ENCODE measurements at regions not wholly inside any gene's neighbourhood (a gene's known extent, or its start where the extent isn't known, plus 50 kb on each side); places are given as distances from the start of the nearest gene placed in this dataset.
"Not testable (repeated sequence)": the region's sequence is repeated elsewhere in the genome, so short reads cannot be mapped to it uniquely, and the experiment has no call there.

DNA sequence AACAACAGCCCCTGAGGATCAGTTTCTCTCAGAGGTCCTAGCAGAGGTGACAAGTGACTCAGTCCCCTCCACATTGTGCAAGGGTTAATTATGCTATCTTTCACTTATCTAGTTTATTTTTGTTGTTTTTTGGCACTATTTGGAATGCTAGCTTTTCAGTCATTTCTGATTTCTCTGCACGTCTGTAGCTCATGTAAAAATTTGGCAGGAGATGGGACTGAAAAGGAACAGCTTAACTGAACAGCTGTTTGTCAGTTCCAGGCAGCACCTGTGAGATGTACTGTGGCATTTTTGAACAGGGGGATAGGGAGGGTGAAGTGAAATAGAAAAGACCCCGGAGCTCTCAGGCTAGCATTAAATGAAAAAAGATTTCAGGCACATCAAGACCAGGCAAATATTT lies 313.5 kb downstream of the SUCLA2 start:
- DNase-seq = no peak

DNA sequence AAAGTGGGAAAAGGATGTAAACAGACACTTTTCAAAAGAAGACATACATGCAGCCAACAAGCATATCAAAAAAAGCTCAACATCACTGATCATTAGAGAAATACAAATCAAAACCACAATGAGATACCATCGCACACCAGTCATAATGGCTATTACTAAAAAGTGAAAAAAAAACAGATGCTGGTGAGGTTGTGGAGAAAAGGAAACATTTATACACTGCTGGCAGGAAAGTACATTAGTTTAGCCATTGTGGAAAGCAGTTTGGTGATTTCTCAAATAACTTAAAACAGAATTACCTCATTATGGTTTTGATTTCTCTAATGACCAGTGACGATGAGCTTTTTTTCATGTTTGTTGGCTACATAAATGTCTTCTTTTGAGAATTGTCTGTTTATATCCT lies 315.9 kb downstream of the SUCLA2 start:
- DNase-seq = not testable (repeated sequence)

DNA sequence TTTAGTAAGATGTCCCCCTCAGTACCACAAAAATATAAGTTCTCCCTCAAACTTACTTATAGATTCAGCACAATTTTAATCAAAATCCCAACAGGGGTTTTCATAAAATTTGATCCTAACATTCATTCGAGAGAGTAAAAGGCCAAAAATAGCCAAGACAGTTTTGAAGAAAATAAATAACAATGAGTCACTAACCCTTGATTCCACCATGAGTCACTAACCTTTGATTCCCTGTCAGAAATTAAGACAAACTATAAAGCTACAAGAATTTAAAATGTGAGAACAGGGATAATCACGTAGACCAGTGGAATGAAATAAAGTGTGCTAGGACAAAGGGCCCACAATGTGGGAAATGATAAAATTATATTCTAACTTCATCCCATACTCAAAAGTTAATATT lies 320.3 kb downstream of the SUCLA2 start:
- no peak for DNase-seq

DNA sequence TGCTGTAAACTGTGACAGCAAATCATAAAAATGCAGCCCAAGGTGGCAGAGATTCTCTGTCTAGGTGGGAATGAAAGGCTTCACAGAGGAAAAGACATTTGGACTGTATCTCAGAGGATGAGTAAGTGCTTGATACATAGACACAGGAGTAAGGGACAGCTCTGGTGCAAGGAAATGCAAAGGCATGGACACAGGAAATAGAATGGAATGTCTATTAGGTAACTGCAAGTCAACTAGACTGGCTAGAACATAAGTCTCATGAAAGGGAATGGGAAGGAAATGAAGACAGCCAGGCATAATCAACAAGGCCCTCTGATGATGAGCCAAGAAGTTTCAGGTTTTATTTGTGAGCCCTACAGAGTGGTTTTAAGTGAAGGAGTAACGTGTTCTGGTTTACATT lies 321.7 kb downstream of the SUCLA2 start:
- DNase-seq = no peak

DNA sequence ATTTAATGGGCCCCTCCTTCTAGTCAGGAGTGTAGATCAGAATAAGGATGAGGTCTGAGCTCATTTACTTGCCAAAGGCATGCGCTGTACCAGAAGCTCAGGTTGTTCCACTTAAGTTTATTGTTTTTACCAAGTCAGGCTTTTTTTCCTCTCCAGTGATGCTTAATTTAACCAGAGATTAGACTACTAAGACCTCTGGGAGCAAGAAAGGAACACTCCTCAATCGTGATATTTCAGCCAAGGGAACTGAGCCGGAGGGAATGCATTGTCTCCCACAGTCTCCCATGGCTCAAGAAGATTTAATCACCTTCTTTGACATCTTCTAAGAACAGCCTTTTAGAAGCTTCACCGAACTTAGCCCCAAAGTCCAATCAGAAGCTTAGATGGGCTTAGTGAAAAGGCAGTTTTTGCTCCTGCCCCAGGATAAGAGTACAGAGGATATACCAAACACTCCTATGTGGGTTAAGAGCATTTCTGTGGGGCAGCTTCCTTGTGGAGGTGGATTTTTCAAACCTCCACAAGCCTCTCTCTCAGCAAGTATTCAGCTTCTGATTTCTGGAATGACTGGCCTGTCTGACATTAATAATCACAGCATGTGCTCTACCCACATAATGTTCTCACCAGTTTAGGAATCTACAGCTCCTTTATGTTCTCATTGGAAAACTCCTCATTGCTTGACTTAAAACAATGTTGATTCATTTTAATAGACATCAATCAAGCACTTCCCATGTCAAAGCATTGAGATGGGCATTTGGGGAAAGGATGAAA lies 322.7 kb downstream of the SUCLA2 start:
- no peak for DNase-seq

DNA sequence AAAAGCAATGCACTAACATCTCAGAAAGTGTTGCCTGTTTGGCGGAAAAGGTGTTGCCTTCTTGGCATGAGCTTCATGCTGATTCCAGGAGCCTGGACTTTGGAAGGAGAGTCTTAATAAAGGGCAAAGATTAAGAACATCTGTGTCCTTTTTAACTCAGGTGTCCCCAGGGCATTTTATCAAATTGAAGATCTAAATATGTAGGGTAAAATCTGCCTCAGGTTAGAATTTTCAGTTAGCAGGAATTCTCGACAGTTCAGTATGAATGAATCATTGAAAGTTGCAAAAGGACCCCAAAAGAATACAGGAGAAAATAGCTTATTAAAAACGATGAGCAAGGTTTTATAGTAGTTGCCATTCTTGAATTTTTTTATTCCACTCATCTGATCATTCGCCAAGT lies 325.2 kb downstream of the SUCLA2 start:
- DNase-seq = no peak

DNA sequence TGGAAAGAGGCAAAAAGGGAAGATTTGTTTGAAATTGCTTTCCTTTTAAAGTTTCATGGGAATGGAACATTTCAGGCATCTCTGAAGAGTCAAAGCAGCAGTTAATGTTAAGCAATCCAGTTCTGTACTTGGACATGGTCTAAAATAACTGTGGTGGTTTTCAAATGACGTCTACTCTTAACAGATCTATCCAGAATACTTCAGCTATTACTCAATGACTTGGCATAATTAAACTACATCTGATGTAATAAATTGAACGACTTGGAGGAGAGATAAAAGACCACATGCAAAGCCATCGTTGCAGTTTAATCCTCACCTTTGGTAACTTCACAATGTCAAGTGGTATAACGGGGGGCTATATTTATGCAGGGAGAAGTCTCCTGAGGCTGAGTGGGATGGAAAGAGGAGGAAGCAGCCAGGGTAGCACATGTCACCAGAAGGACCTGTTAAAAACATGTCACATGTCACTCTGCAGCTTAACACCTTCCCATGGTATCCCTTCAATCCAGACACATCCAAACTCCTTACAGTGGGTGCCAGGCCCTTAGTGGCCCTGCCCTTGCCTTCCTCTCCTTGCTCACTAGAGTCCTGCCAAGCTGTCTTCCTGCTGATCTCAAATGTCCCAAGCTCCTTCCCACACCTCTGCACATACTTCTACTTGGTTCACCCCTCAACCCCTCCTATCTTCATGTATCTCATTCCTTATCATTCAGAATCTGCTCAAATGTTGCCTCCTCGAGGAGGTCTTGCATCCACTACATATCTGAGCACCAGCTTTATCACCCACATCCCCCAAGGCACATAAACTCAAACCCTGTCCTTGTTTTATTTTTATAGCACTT lies 327.8 kb downstream of the SUCLA2 start:
- no peak for DNase-seq

DNA sequence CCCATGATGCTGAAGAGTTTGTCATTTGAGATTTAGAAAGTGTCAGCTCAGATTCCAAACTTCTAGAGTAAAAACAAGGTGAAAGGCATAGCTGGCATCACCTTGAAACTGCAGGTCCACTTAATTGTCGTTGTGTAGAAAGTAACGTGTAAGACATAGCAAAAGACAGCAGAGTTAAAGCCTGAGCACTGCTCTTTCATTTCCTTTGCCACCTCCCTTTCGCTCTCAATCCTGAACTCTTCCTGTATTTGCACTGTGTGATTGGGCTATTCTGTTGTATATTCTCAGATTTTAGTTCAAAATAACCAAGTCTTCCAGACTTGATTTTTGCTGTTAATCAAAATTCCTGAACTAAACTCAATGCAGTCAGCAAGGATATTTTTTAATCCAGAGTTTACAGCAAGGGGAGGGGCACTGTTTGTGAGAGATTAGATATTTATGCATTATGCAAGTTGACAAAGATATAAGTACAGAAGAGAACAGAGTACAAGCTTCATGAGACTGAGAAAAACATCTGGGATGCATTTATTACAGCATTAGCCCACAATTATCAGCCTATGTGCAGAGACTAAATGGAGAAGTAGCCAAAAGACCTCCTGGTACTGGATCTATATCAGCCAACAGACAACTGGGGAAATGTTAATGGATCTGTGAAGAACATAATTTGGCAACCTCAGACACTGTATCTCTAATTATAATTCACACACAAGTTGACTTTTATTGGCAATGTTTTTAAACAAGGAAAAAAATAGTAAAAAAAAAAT lies 328.6 kb downstream of the SUCLA2 start:
- no peak for DNase-seq

DNA sequence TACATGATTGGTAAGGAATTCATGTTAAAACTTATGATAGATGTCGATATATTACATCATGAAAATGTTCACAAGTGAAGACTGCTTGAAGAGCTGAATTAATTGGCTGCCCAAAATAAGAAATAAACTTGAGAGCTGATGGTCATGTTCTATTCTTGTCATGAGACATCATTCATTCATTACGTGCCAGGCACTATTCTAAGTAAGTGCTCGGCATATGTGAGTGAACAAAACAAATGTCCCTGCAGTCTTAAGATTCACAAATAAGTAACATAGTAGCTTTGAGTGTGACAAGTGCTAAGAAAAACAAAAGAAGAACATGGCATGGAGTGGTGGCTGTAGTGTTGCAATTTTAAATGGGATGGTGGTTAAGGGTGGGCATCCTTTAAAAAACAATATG lies 329.3 kb downstream of the SUCLA2 start:
- no peak for DNase-seq

DNA sequence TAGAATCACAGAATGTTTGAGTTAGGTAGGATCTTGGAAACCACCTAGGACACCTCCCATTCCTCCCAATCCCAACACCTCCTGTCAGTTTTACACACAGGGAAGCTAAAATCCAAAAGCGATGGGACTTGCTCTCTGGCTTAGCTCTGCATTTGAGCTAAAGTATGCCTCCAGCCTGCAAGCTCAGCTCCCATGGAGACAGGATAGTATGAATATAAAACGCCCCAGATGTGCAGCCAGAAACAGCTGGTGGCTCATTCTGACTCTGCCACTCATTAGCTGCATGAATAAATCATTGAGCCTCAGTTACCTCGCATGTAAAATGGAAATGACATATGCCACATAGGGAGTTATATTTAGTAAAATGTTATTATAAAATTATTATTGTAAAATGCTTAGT lies 336.0 kb downstream of the SUCLA2 start:
- no peak for DNase-seq

DNA sequence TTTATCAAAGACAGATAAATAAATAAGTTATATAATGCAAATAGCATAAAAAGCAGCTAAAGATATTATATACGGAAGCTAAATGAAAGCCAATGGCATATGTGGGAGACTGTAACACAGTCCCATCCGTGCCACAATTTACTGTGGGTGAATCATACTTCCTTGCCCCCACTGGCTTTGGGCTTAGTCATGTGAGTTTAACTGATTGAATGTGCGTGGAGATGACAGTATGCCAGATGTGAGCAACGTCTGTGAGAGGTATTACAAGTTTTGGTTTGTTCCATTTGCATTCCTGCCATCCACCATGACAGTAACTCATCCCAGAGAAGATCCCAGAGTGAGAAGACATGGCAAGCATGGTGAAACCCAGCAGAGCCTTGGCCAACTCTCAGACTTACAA lies 340.0 kb downstream of the SUCLA2 start:
- DNase-seq = no peak

DNA sequence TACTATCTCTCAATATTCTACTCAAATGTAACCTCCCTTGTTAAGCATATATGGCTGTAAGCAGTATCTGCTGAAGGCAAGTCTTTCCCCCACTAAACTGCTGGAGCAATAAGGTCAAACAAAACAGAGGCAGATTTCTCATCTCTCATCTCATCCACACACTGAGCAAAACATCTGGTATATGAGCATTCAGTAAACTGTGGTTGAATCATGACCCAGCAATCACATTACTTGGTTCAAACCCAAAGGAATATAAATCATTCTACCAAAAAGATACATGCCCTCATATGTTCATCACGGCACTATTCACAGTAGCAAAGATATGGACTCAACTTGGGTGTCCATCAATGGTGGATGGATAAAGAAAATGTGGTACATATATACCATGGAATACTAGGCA lies 344.4 kb downstream of the SUCLA2 start:
- no peak for DNase-seq

DNA sequence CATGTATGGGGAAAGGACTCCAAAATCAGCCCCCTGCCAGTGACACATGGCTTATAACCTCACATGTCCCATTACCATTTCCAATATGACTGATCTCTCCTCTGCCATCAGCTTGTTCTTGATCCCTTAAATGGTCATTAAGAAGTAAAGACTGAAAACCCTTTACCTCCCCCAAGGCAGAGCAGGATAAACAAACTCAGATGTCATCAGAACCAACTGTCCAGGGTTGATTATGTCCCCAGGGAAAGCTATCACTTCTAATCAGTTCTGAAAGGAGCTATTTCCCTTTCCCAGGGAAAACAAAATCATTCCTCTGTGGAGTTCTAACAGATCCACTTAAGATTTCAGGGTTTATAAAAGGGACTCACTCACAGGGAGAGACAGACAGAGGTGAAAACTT lies 350.9 kb downstream of the SUCLA2 start:
- no peak for DNase-seq

DNA sequence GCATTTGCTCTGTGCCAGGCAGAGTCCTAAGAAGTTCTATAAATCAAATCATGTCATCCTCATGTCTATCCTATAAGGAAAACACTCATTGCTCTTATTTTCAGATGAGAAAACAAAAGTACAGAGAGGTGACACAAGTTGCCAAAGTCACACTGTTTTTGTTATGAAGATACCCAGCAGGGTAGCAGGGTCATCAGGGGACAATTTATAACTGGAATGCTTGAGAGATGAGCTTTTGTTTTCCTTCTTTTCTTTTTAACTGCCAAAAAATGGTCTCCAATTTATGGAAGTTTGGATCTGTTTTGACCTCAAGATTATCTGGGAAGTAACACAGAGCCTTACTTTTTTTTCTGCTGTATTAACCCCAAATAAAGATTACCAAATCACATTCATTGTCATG lies 354.1 kb downstream of the SUCLA2 start:
- DNase-seq = no peak

DNA sequence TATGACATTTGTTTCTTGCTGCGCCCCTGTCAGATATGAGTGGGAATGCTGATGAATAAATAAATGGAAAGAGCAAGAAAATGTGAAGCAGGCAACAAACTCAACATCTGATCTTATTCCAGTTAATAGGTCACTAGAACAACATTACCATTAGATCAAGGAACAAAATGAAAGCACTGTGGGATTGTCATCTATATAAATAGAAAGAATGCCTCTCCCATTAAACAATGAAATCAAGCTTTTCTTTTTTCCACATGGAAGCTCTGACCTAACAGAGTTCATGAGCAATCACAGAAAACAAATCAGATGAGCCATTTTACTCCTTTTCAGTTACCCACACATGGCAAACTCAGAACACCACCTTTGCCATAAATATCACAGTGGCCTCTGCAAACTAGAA lies 354.8 kb downstream of the SUCLA2 start:
- DNase-seq = no peak

DNA sequence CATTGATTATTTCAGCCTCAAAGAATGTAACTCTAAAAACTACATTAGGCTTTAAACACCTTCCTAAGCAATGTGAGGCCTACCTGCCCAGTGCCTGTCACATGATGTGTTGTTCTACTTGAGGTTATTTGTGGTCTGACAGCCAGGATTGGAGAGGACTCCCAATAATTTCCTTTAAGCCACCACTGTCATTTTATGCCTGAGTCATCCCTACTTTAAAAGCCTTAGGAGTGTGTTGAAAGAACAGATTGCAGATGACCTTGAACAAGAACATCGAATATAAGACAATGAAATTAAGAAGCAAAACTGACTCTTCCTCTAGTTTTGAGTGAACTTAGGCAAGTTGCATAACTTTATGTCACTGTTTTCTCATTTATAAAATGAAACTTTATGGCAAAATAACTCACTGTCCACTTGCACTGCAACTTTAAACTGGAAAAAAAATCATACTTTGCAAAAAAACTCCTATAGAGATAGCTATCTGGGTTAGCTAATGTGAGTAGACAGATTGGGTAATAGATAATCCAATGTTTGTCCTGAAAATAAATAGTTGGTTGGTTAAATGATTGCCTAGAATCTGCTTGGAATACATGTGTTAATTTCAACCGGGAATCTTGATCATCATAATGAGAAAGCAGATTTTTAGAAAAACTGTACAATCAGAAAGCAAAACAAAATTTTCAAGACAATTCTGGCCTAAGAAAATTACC lies 361.2 kb downstream of the SUCLA2 start:
- DNase-seq = no peak

DNA sequence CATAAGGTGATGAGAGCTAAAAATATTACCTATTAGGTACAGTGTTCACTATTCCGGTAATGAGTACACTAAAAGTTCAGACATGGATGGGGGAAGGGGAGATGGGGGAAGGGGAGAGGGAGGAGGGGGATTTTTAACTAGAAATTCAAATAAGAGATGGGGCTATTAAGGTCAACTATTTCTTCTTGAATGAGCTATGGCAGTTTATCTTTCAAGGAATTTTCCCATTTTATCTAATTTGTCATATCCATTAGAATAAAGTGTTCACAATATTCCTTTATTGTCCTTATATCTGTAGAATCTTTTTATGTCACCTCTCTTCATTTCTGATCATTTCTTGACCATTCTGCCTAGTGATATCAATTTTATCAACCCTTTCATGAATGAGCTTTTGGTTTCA lies 362.4 kb downstream of the SUCLA2 start:
- no peak for DNase-seq

DNA sequence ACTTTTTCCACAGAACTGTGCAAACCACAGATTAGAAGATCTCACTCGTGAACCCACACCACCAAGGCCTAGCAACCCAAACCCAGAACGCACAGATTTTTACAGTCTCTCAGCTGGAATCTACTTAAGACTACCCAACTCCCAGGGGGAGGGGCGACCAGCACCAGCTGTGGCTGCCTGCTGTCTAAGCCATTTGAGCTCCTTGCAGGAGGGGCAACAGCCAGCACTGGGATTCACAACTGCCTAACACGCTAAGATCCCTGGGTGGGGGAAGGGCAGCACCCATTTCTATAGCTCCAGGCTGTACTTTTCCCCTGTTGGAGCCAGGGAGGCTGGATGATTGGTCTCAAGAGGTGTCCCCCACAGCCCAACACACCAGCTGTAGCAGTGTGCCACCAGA lies 368.8 kb downstream of the SUCLA2 start:
- no peak for DNase-seq

DNA sequence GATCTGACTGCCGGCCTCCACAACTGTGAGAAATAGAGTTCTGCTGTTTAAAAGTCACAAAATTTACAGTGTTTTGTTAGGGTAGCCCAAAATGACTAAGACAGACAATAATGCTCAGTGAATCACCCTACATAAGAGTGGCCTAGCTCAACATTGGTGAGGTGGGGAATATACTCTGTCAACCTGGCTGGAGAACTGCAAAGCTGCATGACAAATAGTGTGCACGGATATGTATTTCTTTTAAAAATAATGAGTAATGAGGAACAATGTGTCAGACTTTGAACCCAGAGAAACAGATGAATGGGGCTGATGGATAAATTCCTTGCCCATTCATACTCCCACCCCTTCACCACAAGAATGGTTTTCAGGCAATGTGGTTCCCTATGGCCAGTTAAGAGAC lies 372.4 kb downstream of the SUCLA2 start:
- DNase-seq = no peak

DNA sequence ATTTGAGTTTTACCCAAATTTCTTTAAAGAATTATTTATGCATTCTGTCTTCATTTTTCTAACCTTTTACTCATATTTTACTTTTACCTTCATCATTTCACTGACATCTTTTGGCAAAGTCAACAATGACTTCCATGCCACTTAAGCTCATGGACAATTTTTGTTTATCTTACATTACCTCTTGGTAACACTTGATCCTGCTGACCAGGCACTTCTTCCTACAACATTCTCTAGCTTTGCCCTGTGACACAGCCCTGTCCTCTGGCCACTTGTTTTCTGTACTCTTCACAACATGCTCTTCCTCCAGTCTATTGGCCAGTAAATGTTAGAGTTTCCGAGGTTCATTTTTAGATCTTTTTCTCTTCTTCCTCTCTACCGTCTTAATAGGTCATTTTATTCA lies 377.2 kb downstream of the SUCLA2 start:
- no peak for DNase-seq

DNA sequence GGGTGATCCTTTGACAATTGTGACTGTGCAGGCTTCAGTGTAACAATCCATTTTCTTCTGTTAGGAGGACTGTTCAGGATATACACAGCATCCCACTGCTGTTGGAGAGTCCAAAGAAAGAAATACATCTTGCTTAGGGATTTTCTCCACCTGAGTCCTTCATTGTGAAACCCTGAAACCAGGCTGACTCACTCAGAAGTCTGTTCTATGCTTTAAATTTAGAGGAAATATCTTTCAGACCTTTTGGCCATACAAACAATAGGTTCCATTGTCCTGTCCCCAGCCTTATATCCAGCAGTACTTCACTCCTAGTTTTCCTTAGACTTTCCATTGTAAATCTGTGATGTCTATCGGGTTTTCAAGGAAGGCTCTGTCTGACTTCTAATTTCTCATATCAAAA lies 379.1 kb downstream of the SUCLA2 start:
- no peak for DNase-seq

DNA sequence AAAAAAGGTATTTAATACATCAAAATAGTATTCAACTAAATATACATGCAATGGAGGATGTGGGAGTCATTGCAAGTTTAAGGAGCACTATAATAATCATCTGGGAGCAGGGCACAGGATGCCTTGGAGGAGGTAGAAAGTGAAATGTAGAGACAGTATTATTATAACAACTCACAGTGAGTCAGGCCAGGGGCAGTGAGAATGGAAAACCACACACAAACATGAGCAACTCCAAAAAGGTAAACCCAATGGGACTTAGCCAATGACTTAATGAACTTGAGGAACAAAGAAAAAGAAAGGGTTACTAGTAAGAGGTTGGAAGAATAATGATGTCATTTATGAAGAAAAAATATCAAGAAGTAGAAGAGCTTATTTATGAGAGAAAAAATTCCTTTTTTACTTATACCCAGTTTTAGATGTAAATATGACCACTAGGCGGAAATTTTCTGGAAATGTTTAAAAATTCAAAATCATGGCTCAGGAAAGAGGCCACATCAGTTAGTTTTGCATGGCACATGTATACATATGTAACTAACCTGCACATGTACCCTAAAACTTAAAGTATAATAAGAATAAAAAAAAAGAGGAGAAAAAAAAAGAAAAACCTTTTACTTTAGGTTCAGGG lies 389.3 kb downstream of the SUCLA2 start:
- DNase-seq = no peak

DNA sequence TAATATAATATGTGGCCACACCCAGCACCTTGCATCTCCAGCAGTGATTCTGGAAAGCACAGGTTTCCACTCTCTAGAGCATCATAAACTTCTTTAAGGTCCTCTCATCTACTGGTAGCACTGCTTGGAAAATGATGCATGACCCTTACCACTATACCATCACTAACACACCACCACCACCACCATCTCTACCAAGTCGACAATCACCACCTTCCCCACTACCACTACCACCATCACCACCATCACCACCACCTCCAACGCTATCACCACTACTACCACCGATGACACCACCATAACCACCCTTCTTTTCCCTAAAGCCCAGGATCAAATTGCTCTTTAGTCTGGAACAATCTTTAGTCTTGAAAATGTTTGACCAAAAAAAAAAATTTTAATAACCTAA lies 390.4 kb downstream of the SUCLA2 start:
- no peak for DNase-seq
